ENCODE measurements at regions not wholly inside any gene's neighbourhood (a gene's known extent, or its start where the extent isn't known, plus 50 kb on each side); places are given as distances from the start of the nearest gene placed in this dataset.

DNA sequence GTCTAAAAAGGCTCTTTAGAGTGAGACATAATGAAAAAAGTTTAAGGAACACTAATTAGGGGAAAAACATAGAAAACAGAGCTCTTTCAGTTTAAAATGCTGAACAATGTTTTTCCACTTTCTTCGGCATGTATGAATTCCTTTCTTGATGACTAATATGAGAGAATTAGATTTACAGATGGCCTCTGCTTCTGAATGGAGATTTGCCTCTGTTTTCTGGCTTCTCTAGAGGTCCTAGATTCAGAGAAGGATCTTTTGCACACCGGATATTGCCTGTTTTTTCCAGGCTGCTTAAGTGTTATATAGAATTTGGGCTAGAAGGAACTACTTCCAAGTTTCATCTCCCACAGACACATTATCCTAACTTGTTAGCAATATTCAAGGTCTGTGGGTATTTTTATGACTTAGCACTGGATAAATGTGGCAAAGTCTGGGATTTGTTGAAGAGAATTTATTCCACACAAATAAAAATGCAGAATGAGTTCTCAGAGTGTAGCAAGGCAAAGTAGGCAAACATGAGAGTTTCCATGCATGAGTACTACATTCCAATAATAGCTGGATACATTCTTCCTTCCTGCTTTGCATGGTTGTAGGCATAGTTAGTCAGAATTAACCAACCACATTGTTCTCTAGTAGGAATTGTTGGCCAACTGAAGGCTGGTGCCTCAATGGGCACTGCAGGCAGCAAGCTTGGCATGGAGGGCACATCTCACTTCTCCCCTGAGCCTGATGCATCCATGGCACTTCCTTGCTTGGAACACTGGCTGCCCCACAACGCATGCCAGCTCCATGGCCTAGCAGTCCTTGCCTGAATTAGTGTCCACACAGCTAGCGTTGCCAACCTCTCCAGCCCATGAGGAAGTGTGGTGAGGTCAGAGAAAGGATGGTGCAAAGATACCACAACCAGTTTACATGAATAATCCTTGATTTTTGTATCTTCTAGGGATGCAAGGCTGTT is 224.2 kb downstream of the CLIC5 start:
- no peak for DNase-seq (ENCODE audit: low read depth in 4 of 4, low spot score in 1 of 4)

DNA sequence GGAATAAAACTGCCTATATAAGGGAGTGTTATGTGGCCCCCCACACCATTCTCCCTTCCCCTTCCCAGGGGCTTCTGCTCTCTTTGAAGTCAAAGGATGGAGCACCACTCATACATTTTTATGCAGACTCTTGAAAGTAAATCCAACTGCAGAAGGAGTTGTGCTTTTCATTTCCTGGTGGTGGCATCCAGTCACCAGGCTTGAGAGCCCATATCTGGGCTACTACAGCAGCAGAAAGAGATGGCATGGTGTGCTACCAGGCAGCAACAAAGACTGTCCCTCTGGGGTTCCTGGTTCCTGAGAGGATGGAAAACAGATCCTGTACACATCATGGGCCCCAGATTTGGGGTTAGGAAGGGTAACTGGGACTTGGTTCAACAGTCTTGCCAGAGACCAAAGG is 226.4 kb downstream of the CLIC5 start:
- DNase-seq (ENCODE audit: low read depth in 4 of 4, low spot score in 1 of 4): no peak

DNA sequence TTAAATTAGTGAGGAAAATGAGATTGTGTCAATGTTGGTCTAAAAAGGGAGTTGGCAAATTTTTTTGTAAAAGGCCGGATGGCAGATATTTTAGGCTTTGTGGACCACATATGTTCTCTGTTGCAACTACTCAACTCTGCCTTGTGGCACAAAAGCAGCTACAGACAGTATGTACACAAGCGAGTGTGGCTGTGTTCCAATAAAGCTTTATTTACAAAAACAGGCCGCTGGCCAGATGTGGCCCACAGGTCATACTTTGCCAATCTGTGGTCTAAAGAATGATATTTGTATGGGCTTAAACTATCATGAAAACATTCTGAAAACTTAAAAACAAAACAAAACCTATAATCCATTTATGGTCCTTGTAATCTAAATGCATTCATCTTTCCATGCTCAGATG is 228.3 kb downstream of the CLIC5 start:
- no peak for DNase-seq (ENCODE audit: low read depth in 4 of 4, low spot score in 1 of 4)

DNA sequence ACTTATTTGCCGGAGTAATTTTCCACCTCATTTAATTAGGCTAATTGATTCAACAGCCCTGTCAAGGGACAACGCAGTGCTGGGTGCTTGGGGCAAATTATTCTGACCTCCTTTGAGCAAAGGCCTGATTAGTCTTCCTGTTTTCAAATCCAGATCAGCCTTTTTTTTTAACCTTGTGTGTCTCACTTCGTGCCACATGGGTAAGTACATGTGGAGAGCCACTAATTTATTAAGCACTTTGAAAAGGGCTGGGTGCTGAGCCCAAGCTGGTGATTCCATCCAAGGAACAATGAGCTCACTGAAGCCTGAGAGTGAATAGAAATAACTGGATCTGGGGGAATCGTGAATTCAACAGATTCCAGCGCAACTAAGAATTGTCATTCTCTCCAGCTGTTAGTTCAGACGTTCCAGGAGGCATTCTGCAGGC is 229.3 kb downstream of the CLIC5 start:
- no peak for DNase-seq (ENCODE audit: low read depth in 4 of 4, low spot score in 1 of 4)

DNA sequence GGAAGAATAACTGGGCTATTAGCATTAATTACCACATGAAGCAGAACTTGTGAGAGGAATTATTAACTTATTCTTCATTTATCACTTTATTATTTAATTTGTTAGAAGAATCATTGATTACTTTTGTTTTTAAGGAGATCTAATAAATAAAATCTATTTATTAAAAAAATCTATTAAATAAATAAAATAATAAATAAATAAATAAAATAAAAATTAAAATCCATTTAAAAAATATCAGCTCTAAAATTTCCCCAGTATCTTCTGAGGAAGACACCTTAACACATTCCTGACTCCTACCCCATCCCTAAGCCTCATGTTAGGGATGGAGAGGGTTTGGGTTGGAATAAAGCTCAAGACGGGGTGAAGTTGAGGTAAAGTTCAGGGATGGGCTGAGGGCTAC is 231.4 kb downstream of the CLIC5 start:
- DNase-seq (ENCODE audit: low read depth in 4 of 4, low spot score in 1 of 4): no peak

DNA sequence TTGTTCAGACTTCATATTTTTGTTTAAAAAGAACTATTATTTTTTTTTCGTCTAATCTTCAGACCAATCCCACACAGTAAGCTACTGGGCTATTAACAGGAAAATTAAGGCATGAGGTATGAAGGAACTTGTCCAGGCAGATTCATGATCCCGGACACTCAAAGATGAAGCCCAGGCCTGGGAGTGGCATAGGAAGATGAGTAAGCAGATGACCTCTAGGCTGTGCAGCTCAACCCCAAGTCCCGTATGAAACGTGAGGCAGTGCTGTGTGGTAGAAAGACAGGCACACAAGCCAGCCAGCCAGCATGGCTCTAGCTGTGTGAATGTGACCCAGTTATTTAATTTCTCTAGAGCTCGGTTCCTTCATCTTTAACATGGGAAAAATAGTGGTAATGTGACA is 231.9 kb downstream of the CLIC5 start:
- no peak for DNase-seq (ENCODE audit: low read depth in 4 of 4, low spot score in 1 of 4)

DNA sequence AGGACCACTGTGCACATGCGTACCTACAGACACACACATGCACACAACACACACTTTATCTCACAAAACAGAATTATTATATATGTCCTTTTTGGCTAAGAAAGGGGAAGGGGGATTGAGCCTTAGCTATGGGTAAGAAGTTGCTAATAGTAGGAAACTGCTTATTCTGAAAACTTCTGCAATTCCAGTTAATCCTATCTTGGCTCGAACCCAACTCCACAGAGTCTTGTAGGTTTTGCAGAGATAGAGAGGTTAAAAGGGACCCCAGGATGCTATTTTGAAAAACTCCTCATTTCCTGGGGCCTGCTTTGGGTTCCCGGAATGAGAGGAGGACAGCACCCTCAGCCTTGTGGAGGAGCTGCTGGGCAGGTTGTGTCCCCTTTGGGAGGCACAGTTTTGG is 233.8 kb downstream of the CLIC5 start:
- no peak for DNase-seq (ENCODE audit: low read depth in 4 of 4, low spot score in 1 of 4)

DNA sequence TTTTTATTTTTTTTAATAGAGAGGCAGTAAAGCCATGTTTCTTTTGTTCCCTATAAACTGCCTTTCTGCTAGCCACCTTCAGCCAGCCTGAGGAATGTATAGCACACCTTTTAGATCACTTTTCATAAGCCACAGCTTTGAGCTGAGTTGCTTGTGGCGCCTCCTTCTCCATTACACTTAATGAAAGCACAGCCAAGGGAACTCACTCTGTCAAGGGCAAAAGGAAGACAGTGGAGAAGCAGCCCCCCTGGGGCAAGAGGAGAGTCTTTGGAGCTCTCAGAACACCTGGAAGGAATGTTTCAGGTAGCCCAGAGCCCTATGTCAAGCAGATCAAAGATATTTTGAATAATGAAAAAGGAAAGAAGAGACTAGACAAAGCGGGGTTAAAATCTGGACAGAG is 235.1 kb downstream of the CLIC5 start:
- DNase-seq (ENCODE audit: low read depth in 4 of 4, low spot score in 1 of 4): no peak

DNA sequence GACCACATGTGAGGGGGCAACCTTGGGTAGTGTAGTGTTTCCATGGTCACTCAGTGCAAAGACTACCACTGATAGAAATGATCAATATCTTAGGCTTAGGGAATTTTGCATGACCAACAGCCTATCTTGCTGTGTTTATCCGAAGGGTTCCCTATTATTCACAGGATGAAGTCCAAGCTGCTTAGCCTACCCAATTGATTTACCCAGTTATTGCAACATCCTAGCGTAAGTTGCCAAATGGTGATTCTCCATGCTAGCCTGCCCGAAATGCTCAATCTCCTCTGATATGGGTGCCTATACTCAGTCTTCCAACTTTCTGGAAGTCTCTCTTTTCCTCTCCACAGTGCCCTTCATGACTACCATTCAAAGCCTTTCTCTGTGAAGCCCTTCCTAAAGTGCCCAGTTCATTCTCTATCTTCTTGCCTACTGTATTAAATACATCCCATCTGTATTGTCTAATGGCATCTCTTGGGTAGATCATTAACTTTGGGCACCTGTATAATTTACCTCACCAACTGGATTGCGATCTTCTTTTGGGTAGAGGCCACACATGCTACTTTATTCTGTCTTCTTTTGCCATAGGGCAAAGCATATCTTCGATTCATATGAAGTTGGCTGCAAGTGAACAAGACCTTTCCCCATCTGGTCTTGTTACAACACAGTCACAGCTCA is 240.5 kb downstream of the CLIC5 start:
- DNase-seq (ENCODE audit: low read depth in 4 of 4, low spot score in 1 of 4): no peak

DNA sequence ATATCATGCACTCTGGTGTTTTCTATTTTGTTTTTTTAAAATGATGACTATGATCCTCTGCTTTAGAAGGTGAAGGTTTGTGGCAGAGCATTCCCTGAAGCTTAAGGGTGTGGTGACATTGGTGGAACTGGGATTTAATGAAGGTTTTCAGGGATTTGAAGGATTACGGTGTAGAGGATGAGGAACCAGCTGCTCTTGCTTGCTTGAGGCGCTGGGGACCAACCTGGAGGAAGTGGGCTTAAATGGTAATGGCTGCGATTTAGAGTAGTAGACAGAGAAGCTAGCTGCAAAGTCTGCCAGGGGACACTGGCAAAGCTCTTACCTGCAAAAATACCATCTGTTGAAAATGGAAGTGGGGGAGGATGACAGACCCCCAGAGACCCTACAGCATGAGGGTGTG is 241.8 kb downstream of the CLIC5 start:
- no peak for DNase-seq (ENCODE audit: low read depth in 4 of 4, low spot score in 1 of 4)

DNA sequence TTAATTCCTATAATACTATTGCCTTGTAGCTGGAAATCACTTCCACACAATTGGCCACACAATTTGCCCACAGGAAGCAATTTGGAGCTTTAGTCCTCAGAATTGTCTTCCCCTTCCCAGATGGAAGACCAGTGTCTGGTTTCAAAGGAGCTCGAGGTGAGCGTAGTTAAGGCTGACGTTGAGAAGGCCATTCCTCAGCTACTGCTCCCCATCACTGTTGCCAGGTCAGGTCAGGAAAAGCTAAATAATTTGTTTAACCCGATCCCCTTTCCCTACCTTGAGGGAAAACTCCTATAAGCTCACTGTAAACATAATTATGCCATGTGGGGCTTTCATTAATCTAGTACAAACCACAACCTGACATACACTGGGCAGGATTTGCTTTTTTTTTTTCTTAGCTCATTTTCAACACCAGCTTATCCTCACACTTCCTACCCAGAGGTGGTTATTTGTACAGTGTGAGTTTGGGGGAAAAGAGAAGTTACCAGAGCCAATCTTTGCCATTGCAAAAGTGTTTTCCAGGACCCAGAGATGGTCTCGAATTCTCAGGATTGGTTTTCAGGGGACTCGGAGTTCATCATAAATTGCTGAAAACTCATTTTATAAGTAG is 242.7 kb downstream of the CLIC5 start:
- DNase-seq (ENCODE audit: low read depth in 4 of 4, low spot score in 1 of 4): no peak

DNA sequence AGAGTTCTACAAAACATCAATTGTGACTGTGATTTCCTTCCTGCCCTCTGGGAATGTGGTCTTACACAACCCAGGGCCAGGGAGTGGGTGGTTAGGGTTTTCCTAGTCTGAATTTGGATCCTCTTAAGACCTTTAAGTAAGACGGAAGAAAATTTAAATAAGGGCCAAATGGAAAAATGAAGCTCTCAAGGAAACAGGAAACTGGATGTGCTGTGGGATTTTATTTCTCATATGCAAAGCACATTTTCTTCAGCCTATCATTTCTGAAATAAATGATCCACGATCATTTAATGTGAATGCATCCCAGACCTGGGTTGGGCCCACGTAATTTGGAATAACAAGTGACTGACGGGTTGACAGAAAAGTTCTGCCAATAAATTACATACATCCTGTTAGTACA is 243.6 kb downstream of the CLIC5 start:
- DNase-seq (ENCODE audit: low read depth in 4 of 4, low spot score in 1 of 4): no peak

DNA sequence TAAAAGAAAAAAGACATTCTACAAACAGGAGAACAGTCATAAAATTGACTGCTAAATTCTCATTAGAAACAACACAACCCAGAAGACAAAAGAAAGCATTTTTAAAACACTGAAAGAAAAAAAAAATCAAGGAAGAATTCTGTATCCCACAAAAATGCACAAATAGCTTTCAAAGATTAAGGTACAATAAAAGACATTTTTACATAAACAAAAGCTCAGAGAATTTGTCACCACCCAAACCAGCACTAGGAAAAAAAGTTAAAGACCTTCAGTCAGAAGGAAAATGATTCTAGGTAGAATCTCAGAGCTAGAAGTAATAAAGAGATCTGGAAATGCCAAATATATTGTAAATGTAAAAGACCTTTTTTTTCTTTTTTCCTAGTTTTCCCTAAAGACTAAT is 252.4 kb downstream of the CLIC5 start:
- DNase-seq (ENCODE audit: low read depth in 4 of 4, low spot score in 1 of 4): no peak

DNA sequence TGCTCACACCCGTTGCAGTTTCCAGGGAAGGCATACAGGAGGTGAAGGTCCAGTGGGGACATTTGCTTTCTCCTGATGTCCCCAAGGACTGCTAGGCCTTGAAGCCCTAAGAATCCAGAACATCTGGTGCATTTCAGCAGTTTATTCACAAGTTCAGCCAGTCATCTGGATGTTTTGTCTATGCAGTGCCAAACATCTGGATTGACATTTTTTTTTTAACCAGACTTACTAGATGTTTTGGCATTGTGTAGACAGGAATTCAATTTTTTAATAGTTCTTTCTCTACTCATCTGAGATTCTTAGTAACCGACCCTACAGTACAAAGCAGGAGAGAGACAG is 256.2 kb downstream of the CLIC5 start:
- no peak for DNase-seq (ENCODE audit: low read depth in 4 of 4, low spot score in 1 of 4)

DNA sequence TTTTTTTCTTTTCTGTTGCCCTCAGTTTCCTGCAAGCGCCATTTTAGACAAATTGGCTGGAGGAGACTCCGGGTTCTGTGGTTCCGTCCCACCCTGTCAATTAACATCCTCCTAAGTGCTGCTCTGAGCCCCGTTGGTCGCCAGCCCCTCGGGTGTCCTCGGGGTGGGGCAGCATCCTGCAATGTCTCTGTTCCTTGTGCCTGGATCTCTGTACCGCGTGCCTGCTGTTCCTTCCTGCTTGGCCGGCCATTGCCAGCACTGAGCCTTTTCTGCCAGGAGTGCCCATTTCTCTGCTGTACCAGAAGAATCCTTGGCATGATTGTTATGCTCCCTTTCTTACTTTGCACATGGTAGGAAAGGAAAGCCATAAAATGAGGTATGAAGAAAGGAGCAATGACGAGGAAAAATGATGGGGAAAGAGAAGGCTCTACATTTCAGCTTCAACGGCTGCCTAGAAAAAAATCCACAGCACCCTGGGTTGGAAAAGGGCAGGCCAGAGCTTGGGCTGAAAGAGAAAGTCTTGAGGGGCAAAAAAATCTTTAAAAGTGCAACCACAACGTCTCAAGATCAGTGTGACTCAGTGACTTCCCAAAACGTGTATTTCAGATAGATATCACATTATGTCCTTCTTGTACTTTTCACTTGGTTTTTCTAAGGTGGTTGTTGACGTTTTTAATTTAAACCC is 256.7 kb downstream of the CLIC5 start:
- no peak for DNase-seq (ENCODE audit: low read depth in 4 of 4, low spot score in 1 of 4)

DNA sequence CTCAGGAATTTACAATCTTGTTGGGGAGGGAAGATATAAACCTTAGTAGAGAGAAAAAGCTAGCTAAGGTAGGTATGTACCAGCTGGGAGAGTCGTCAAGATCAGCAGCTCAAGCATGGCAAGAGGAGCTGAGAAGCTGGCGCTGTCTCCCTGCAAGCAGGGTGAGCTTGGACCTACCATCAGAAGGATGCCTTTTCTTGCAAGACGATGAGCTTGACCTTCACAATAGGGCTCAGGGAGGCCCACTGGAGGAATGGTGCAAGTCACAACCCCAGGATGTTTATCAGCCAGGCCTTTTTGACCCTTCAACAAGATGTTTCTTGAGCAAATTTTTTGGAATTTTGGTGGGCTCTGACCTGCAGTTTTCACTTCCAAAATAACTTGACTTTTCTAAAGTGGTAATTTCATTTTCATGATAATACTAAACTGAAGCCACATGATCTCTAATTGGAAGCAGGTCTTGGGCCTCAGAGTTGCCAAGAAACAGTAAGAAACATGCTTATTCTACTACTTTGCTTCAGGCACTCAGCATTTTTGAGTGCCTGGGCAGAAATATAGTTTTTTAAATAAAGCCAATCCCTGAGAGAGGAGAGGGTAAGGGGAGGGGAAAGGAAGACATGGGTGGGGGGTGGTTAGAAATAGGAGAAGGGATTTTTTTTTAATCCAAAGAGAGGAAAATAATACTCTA is 258.1 kb downstream of the CLIC5 start:
- no peak for DNase-seq (ENCODE audit: low read depth in 4 of 4, low spot score in 1 of 4)

DNA sequence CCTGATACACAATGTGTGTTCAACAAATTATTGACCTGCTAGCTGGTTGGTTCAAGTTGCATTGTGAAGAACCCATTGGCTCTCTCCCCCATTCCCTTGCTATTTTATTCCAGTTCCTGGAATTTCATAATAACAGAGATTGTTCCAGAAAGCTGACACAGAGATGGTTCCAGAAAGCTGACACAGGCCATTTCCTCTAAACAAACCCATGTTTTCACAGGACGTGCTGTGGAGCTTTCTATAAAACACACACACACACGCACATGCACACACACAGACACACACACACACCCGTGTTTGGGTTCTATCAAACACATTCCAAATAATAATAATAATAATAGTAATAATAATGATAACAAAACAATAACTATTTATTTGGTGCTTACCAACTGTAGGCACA is 259.1 kb downstream of the CLIC5 start:
- no peak for DNase-seq (ENCODE audit: low read depth in 4 of 4, low spot score in 1 of 4)

DNA sequence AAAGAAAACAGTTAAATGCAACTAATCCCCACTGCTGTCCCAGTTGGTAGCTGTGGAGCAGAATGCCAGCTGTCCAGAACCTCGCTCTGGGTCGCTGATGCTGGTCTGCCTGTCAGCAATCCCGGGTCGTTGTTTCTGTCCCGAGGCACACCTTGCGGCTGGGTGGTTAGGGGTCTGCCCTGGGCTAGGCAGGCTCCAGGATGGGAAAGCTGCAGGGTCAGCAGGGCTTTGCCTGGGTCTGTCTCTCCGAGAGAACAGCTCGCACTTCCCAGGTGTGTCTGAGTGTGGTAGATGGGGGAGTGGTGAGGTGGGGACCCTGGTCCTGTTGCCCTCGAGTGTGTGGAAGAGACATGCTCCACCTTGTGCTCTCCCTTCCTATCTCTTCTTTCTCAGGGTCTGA is 261.2 kb downstream of the CLIC5 start:
- DNase-seq (ENCODE audit: low read depth in 4 of 4, low spot score in 1 of 4): no peak

DNA sequence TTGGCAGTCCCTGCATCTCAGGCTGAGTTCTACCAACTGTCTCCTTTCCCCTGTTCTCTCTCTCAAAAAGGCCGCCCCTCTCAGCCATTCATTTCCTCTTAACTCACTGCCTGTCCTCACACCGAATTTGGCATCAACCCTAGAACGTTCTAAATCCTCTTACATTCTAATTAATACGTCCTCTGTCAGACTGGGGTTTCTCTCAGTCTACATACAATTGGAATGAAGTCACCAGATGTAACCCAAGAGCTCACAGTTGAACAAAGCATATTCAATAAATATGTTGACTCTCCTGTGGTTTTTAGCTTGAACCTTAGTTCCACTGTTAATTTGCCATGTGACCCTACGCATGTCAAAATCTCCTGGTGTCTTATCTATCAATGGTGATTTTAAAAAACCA is 269.6 kb downstream of the CLIC5 start:
- DNase-seq (ENCODE audit: low read depth in 4 of 4, low spot score in 1 of 4): no peak

DNA sequence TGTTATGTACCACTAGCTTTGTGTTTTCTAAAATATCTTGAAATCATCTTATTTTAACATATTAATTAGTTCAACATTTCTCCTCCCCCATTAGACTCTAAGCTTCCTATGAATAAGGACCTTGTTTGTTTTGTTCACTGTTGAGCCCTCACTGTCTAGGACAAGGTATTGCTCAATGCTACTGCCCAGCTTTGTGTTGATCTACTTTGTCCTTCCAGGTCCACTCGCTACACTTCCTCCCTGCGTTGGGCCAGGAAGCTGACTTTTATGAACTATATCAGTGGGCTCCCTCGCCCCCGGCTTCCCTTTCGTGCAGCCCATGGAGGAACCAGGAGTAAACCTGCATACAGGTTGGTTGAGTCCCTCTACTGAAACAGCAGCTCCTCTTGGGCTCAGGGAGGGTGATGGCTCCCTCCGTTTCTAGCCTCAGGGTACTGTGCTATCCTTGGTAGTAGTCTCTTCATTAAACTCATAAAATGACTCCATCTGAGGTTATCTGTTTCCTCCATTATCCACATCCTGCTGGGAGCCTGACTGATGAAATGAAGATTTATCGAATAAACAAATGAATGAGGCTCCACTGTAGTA is 272.5 kb downstream of the CLIC5 start:
- no peak for DNase-seq (ENCODE audit: low read depth in 4 of 4, low spot score in 1 of 4)

DNA sequence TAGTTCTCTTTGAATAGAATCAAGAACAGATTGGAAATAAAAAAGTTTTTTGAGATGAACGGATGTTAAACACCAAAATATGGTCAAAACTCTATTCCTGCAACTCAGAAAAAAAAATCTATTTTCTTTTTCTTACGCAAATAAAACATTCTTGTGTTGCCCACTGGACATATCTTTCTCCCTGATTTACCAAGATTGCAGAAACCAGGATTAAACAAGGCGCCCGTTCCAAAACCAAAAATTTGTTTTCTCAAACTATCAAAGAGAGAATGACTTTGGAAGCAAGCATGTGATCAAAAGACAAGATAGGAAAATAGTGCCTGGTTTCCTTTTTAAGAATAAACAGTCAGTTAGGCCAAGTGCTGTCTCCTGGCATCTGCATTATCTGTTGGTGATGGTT is 273.1 kb downstream of the CLIC5 start:
- no peak for DNase-seq (ENCODE audit: low read depth in 4 of 4, low spot score in 1 of 4)
